ENCODE measurements at regions not wholly inside any gene's neighbourhood (a gene's known extent, or its start where the extent isn't known, plus 50 kb on each side); places are given as distances from the start of the nearest gene placed in this dataset.

GRCh38 chr4:156411531-156411930 lies 457.9 kb upstream of the CTSO start:
- TF ChIP-seq, protein P1, sequence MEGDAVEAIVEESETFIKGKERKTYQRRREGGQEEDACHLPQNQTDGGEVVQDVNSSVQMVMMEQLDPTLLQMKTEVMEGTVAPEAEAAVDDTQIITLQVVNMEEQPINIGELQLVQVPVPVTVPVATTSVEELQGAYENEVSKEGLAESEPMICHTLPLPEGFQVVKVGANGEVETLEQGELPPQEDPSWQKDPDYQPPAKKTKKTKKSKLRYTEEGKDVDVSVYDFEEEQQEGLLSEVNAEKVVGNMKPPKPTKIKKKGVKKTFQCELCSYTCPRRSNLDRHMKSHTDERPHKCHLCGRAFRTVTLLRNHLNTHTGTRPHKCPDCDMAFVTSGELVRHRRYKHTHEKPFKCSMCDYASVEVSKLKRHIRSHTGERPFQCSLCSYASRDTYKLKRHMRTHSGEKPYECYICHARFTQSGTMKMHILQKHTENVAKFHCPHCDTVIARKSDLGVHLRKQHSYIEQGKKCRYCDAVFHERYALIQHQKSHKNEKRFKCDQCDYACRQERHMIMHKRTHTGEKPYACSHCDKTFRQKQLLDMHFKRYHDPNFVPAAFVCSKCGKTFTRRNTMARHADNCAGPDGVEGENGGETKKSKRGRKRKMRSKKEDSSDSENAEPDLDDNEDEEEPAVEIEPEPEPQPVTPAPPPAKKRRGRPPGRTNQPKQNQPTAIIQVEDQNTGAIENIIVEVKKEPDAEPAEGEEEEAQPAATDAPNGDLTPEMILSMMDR (IDR thresholded peaks at IDR 0.05) = no peak
- no peaks in the 10 kb centered on the region for H3K27me3 ChIP-seq (ENCODE audit: control insufficient read depth, insufficient read depth, low read length)
- no peaks in the 10 kb centered on the region for H3K36me3 ChIP-seq (ENCODE audit: control insufficient read depth, insufficient read depth, low read length)
- no peak overlapping the region for H3K4me3 ChIP-seq (ENCODE audit: low read depth, low read length)
- H3K9ac ChIP-seq = no peak overlapping the region
- H3K4me2 ChIP-seq (ENCODE audit: low read length) = no peak overlapping the region
- H3K79me2 ChIP-seq = no peaks in the 10 kb centered on the region
- H3K9me3 ChIP-seq (ENCODE audit: control insufficient read depth, low read length) = no peaks in the 10 kb centered on the region
- H3K4me1 ChIP-seq = no peaks in the 10 kb centered on the region
- no peak overlapping the region for H2AFZ ChIP-seq
- no peak overlapping the region for H3K27ac ChIP-seq

DNA sequence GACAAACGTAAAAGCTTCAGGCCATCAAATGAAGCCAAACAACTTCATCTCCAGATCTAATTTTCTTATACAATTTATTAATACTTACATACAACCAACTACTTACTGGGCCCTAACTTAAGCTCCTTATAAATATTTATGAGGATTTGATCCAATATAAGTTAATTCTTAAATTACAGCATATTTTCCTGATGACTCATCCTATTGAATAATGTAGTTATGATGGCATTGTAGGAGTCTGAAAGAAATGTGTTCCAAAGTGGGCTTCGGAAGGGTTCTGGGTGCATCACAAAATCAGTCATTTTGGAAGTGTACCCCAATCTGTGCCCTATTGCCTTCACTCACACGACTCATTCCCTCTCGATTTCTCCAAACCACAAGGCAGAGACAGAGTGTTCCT lies 455.1 kb upstream of the CTSO start:
- Histone ChIP-seq H3K4me1 (no peaks in the 10 kb centered on the region), H3K9ac (no peak overlapping the region), H3K4me2 (ENCODE audit: low read length) (no peak overlapping the region), H3K36me3 (ENCODE audit: control insufficient read depth, insufficient read depth, low read length) (no peaks in the 10 kb centered on the region), H3K27me3 (ENCODE audit: control insufficient read depth, insufficient read depth, low read length) (no peaks in the 10 kb centered on the region), H3K4me3 (ENCODE audit: low read depth, low read length) (no peak overlapping the region), H3K9me3 (ENCODE audit: control insufficient read depth, low read length) (no peaks in the 10 kb centered on the region), H2AFZ (no peak overlapping the region), H3K27ac (no peak overlapping the region), H3K79me2 (no peaks in the 10 kb centered on the region)
- TF ChIP-seq, protein P1 (IDR thresholded peaks at IDR 0.05) = no peak

DNA sequence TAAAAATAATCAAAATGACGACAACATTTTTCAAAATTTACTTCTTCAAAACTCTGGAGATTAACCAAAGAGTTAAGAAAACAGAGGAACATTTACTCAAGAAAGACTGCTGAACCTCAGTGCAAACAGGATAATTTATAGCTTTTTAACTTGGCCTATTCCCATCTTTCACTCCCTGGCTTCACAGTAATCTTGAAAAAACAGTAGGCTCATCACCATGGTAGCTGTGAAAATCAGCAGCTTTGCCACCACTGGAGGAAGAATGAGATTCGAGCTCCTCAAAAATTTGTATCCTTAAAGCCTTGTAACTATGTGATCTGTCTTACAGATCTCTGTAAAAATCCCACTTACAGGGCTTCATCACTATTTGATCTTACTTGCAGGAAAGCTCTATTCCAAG lies 447.7 kb upstream of the CTSO start:
- H3K4me1 ChIP-seq = no peaks in the 10 kb centered on the region
- no peaks in the 10 kb centered on the region for H3K27me3 ChIP-seq (ENCODE audit: control insufficient read depth, insufficient read depth, low read length)
- no peak overlapping the region for H3K9ac ChIP-seq
- no peak overlapping the region for H2AFZ ChIP-seq
- H3K79me2 ChIP-seq = no peaks in the 10 kb centered on the region
- H3K9me3 ChIP-seq (ENCODE audit: control insufficient read depth, low read length) = no peaks in the 10 kb centered on the region
- TF ChIP-seq, protein P1 (IDR thresholded peaks at IDR 0.05) = no peak
- no peak overlapping the region for H3K4me3 ChIP-seq (ENCODE audit: low read depth, low read length)
- H3K4me2 ChIP-seq (ENCODE audit: low read length) = no peak overlapping the region
- H3K36me3 ChIP-seq (ENCODE audit: control insufficient read depth, insufficient read depth, low read length) = no peaks in the 10 kb centered on the region
- no peak overlapping the region for H3K27ac ChIP-seq

DNA sequence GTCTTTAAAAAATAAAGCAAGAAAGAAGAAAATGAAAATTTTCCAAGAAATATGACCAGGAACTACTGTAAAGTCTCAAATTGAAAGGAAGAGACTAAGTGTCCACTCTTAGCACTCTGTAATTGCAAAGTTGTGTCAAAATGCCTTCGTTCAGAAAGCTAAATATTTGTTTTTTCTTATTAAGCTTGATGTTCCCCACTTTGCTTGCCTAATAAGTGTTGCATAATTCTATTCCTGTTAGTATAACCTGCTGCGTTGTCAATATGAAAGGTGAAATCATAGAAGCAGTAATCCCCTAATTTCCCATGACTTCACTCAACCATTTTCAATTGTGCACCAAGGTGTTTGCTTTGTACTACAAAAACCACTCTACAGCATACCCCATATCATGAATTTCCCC lies 442.9 kb upstream of the CTSO start:
- H3K79me2 ChIP-seq = no peaks in the 10 kb centered on the region
- H3K4me2 ChIP-seq (ENCODE audit: low read length) = no peak overlapping the region
- H3K36me3 ChIP-seq (ENCODE audit: control insufficient read depth, insufficient read depth, low read length) = no peaks in the 10 kb centered on the region
- H3K27ac ChIP-seq = no peak overlapping the region
- TF ChIP-seq, protein P1 (IDR thresholded peaks at IDR 0.05) = no peak
- H3K27me3 ChIP-seq (ENCODE audit: control insufficient read depth, insufficient read depth, low read length) = no peaks in the 10 kb centered on the region
- no peak overlapping the region for H3K4me3 ChIP-seq (ENCODE audit: low read depth, low read length)
- H3K4me1 ChIP-seq = no peaks in the 10 kb centered on the region
- no peak overlapping the region for H3K9ac ChIP-seq
- no peak overlapping the region for H2AFZ ChIP-seq
- no peaks in the 10 kb centered on the region for H3K9me3 ChIP-seq (ENCODE audit: control insufficient read depth, low read length)

DNA sequence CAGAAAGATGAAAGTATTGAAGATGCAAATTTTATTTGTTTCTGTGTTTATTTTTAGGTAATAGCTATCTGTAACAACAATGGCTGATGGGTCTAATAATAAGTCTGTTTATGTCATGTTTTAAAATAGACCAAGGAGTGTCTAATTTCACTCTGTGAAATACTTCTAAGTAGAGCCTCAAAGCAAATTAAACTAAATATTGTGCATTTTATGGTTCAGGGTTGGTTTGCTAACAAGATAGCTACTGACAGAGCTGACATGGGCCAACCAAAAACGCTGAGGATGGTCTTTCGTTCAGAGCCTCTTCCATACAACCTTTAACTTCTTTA lies 437.6 kb upstream of the CTSO start:
- Histone ChIP-seq H3K4me3 (ENCODE audit: low read depth, low read length) (no peak overlapping the region), H3K27ac (no peak overlapping the region), H3K4me2 (ENCODE audit: low read length) (no peak overlapping the region), H3K27me3 (ENCODE audit: control insufficient read depth, insufficient read depth, low read length) (no peaks in the 10 kb centered on the region), H3K9ac (no peak overlapping the region), H2AFZ (no peak overlapping the region), H3K4me1 (no peaks in the 10 kb centered on the region), H3K36me3 (ENCODE audit: control insufficient read depth, insufficient read depth, low read length) (no peaks in the 10 kb centered on the region), H3K9me3 (ENCODE audit: control insufficient read depth, low read length) (no peaks in the 10 kb centered on the region), H3K79me2 (no peaks in the 10 kb centered on the region)
- TF ChIP-seq, protein P1 (IDR thresholded peaks at IDR 0.05) = no peak

Data from parathyroid adenoma (tissue), 2 donors.